GM19372 (cell line): ENCODE measurements at regions not wholly inside any gene's neighbourhood (a gene's known extent, or its start where the extent isn't known, plus 50 kb on each side); places are given as distances from the start of the nearest gene placed in this dataset.

Source experiments
- ATAC-seq: cut with Tn5 transposase; IDR thresholded peaks from one replicate; pipeline ENCODE4 v1.9.1; 2021; ENCODE audit warnings: mild to moderate bottlenecking, low read depth, moderate library complexity; ENCODE audit not compliant: unreplicated experiment

DNA sequence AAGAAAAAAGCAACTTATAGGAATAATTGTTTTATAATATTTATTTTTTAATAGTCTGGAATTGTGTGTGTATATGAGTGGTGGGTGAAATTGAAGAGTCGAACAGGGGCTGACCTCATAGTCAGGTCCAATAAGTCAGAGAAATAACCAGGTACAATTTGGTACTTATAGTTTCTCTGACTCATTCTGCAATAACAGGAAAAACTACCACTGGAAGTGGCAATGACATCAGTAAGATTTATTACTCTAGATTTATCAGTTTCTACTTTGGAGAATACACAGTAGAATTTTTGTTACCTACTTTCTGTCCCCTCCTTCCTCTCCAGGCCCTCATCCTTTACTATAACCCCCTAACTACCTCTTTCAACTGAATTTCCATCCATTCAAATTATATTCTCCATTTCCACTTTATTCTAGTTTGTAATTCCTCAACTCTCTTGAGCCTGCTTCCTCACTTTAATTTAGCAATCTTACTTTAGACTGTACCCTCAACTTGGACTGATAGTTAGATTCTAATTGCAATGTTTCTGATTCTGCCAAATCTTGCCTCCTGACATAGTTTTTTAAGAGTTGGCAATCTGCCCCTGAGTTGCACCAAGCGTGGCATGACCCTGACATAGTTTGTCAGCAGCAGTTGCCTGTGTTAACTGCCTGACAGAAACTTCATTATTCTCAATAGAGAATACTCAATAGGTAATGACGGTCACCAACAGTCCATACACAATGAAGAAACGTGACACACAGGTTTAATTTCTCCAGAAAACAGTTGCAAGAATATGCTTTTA is 475.3 kb upstream of the RIOK2 start:
- no peak for ATAC-seq

DNA sequence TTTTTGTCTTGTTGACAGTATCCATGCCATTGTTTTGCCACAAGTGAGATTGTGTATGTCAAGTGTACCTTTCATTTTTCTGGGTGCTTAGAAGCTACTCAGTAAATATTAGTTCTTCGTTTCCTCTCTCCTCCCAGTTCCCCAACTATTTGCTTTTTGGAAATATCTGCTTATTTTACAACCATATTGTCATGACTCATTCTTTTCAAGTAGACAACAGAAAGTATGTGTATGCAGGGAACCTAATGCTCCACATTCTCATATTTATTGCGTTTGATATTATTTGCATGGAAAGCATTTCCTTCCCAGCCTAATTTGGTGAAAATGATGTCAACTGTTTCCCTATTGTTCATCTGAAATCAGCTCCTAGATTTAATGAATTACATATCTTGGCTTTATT is 483.7 kb upstream of the RIOK2 start:
- no peak for ATAC-seq

DNA sequence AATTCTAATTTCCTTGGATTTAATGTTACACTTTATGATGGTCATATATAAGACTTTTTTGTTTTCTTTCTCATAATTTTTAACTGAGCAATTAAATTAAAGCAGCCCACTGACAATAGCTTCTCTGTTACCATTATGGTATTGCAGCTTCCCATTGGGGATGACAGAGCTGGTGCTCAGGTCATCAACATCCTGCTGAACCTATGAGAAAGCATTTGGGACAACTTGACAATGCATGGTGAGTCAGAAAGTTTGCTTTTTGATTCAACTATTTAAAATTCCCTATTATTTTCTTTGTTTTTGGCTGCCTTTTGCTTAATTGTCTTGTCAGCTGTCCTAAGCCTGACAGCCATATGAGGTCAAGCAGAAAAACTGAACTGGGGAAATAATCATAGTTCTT is 487.4 kb upstream of the RIOK2 start:
- no peak for ATAC-seq

DNA sequence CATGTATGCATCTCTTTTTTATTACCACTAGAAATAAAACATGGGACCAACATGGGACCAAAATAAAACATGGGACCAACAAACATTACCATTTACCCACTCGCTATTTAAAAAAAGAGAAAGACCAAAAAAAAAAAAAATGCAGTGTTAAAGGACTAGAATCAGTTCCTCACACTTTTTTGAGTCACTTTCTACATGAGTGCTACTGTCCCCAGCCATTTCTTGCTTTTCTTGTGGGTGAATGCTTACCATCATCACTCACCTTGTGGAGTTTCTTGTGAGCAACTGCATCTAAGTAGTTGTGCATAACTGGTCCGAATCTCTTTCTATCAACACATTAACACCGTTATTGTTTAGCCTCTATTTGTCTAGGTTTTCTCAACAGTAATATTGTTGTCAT is 493.6 kb upstream of the RIOK2 start:
- no peak for ATAC-seq

DNA sequence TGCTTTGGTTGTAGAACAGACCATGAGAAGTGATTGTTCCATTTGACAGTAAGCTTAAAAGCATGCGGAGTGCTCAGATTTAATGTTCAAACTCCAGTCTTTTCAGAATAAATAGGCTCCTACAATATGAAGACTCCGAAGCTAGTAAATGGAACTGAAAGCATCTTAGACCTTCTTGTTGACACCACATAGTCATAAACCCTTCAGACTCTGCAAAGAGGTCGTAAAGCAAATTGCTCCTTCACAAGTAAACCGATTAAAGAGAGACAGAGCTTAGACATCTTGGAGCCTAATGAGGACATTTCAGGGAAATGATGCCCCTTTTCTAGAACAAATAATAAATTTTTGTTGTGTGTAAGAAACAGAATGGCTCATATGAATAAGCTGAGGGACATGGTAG is 511.0 kb upstream of the RIOK2 start:
- no peak for ATAC-seq

DNA sequence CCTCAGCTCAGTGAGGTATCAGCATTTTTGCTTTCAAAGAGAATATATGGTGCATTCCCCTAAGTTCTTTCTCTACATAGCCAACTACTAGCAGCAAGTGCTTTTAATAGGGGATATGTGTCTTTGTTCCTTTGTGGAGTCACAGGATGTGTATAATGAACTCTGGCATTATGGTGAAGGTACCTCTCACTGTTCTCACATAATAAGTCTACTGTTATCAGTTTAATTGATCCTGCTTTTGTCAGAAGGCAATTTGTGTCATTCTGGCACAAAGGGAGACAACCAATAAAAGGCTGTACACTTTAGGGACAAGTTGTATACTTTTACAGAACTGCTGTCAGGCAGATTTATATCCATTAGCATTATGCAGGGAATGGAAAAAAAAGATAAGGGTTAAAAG is 531.4 kb upstream of the RIOK2 start:
- no peak for ATAC-seq

DNA sequence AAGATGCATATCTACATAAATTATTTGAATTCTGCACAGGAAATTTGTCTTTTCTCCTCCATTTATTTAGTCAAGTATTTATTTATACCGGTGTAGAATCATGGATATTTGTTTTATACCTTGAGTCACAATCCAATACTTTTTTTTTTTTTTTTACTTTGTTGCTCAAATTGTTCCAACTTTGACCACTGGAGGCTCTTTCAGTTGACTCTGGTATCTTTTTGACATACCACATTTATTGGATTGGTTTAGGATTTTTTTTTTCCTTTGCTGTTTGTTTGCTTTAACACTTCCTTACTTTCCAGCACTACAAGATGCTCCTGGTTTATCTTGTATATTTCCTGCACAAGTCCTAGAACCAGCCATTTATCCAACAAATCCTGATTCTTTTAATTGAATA is 543.1 kb upstream of the RIOK2 start:
- ATAC-seq: no peak

DNA sequence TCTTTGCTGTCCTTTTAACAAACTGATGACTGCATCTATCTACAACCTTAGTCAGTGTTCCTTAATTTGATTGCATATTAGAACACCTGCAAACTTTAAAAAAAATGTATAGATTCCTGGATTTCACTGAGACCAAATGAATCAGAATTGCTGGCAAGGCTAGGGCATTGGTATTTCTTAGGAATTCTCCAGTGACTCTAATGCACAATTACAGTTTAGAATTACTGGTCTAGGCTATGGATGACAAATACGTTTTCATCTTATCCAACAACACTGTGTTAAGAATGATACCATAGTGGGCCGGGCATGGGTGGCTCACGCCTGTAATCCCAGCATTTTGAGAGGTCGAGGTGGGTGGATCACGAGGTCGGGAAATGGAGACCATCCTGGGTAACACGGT is 545.9 kb upstream of the RIOK2 start:
- no peak for ATAC-seq

DNA sequence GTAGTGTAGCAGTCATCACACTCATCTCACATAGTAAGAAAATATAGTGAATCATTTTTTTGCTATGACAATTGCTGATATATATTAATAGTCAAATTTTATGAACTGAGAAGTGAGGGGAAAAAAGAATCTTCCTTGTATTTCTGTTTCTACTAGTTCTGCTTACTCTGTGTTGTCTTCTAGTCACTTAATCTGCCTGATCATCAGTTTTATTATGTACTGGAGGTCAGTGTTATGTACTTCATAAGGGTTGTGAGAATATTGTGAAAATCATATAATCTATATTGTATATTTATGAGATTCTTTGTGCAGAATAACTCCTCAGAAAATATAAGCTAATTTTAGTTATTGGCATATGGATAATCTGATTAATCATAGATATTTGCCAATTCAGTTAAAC is 546.9 kb upstream of the RIOK2 start:
- ATAC-seq: no peak

DNA sequence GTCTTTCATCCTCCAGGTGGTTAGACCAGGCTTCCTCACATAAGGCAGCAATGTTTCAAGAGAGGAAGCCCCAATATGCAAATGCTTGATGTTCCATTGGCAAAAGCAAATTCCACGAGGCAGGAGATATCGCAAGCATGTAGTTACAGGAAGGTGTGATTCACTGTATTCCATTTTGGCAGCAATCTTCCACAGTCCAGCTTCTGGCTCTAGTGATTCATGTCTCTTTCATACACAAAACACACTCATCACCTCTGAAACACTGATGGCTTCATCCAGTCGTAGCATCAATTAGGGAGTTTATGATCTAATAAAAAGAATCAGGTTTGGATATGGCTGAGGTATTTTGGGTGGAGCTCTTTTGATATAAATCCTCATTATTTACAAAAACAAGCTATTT is 552.2 kb upstream of the RIOK2 start:
- ATAC-seq: no peak

DNA sequence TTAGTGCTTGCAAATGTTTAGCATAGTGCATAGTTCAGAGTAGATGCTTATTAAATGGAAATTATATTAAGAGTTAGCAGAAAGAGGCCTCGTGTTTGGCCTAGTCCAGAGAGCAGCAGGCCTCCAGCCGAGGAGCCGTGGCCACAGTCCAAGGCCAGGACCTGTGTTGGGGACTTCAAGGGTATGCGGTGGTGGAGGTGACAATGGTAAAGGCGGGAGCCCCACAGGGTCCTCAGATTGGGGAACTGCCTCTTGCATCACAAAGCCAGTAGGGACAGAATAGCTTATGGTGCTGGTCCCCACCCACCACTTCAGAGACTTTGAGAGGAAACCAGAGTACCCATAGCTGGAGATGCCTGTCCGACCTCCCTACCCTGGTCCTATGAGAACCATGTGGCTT is 554.6 kb upstream of the RIOK2 start:
- no peak for ATAC-seq

DNA sequence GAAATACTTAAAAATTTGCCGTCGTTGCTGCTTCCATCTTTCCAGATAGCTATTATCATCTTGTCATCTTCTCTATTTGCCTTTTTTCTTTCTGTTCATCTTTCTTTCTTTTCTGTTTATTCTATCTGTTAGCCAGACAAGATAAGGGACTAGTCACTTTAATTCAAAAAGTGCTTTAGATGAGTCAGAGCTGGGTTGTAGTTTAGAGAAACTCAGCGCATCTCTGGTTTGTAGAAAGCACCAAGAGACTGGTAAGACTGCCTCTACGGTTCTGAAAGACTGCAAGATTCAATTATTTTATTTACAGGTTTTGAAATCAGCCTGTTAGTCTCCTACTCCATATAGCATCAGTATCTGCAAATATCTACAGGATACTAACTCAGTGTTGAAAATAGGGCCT is 562.8 kb upstream of the RIOK2 start:
- ATAC-seq: no peak

DNA sequence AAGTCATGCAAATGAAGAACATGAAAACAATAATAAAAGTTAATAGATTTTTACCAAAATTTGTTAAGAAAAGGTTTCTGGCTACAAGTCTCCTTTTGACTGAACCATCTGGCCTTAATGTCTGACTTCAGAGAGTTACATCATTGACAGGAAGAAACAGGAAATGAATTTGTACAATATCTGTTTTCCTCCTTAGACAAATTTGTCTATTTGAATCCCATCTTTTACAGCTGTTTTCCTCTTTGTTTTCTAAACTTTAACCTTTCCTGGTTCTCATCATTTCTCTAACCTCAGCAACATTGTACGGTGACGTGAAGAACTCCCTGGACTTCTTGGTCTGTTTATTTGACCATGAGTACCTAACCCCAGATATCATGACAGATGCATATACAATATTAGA is 567.5 kb upstream of the RIOK2 start:
- ATAC-seq: no peak

DNA sequence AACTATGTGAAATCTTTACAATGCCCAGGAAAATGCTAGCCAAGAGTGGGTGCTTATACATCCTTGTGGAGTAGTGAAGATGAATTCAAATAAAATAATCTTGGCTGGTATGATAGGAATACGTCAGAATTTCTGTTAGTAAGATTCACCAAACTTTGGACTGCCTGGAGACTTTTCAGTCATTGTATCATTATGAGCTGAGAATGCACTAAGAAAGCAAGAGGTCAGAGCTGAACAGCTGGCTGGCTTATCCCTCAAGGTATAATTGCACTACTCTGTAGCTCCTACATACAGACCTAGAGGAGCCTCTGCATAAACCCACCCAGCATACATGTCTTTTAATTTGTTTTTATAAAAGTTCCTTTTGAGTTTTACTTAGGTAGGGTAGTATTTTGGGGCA is 568.5 kb upstream of the RIOK2 start:
- ATAC-seq: no peak

DNA sequence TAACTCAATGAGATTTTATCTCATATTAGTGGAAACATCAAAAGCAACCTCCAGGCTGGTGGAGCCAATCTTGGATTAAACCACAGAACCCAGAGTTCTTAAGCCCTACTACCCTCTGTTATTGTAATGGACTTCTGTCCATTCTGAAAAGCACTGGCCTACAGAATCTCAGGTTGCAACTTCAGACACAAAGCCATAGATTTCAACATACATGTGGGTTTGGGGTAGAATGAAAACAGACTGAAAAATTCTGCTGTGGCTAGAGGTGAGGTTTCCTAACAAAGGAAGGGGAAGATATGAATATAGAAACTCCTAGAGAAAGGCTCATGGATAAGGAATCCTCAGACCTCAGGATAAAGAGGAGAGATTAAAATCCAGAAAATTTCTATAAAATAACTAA is 569.8 kb upstream of the RIOK2 start:
- ATAC-seq: no peak

DNA sequence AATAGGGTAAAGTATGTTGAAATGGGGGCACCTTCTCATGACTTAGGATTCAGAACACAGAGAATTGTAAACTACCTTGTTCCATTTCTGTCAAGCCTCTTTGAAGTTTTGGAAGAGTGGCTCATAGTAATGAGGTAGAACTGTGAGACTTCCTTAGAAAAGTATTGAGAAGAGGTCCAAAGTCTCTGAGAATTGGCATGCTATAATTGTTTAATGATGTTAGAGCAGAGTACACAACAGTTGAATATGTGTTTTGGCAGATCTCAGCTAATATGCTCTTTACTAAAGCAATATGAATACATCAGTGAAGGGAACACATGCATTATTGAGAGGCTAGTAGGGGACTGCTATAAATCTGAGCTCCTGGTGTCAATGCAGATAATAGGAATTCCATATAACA is 579.4 kb upstream of the RIOK2 start:
- ATAC-seq: no peak

DNA sequence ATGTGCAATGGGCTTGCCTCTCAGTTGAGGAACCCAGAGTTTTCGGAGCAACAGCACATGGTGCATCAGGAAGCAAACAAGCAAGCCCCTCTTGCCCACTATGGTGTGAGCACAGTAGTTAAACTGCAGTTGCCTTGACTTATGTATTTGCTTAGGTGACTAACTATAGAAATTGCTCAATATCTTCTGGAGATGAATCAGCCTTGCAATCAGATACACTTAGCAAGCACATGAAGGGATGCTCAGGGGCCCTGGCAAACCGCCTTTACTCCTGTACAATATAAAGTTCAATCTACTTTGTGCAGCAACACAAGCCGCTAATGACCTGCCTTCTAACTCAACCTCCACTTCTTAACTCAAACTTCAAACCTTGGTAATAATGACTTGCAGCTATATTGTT is 581.7 kb upstream of the RIOK2 start:
- no peak for ATAC-seq

DNA sequence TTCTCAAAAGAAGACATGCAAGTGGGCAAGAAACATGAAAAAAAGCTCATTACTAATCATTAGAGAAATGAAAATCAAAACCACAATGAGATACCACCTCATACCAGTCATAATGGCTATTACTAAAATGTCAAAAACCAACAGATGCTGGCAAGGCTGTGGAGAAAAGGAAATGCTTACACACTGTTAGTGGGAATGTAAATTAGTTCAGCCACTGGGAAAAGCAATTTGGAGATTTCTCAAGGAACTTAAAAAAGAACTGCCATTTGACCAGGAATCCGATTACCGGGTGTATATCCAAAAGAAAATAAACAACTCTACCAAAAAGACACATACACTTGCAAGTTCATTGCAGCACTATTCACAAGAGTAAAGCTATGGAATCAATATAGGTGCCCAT is 595.4 kb upstream of the RIOK2 start:
- no peak for ATAC-seq

DNA sequence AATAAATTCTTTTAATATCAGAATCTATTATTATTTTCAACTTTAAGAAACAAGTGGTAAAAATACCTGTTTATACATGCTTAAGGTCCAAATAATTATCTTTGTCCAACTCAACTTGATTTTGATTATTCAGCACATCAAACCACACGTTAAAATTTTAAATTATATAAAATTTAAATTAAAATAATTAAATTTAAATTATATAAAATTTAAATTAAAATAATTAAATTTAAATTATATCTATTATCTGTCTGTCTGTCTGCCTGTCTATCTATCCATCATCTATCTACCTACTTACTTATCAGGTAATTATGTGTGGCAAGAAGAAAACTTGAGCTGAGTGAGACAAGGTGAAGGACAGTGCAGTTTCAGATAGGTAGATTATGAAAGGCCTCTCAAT is 605.3 kb upstream of the RIOK2 start:
- ATAC-seq: no peak

DNA sequence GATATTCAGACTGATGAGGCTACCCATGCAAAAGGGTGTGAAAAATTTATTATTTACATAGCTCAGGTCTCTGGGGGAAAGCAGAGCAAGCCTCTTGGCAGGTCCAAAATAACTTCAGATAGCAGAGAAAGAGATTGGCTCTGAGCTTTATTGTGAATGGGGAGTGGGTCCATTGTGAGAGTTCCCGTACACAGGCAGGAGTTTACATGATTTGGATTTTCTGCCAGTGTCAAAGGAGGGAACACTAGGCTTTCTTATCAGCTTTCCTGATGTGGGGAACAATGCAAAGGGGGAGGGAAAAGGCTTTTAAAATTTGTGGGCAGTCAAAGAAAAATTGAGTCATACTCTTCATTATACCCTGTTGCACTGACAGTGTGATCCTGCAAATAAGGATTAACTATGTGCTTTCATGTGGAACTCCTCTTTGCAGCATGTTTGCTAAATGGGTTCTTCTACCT is 615.0 kb upstream of the RIOK2 start:
- ATAC-seq: no peak

DNA sequence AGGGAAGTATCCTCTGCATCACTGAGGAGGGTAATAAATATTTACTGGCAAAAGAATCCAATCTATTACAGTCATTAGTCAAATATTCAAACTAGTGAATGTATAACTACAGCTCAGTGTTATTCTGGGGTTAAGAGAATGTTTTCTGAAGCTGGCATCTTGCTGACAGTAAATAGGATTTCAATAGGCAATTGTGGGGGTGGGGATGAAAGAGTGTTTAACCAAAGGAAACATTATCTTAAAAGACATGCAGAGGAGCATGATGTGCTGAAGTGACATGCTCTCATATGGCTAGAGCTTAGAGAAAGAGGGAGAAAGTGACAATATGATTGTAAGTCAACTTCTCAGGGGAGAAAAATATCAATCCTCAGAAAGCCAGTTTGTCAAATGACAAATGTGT is 618.4 kb upstream of the RIOK2 start:
- ATAC-seq: no peak

DNA sequence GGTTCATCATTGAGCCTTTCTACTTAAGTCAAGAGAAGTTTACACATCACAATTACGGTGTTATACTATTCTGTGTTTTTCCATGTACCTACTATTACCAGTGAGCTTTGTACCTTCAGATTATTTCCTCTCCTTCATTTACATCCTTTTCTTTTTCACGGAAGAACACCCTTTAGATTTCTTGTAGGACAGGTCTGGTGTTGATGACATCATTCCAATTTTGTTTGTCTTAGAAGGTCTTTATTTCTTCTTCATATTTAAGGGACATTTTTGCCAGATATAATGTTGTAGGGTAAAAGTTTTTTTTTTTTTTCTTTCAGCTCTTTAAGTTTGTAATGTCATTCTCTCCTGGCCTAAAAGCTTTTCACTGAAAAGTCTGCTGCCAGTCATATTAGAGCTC is 637.1 kb upstream of the RIOK2 start:
- ATAC-seq: no peak
